ENCODE measurements at regions not wholly inside any gene's neighbourhood (a gene's known extent, or its start where the extent isn't known, plus 50 kb on each side); places are given as distances from the start of the nearest gene placed in this dataset.

DNA sequence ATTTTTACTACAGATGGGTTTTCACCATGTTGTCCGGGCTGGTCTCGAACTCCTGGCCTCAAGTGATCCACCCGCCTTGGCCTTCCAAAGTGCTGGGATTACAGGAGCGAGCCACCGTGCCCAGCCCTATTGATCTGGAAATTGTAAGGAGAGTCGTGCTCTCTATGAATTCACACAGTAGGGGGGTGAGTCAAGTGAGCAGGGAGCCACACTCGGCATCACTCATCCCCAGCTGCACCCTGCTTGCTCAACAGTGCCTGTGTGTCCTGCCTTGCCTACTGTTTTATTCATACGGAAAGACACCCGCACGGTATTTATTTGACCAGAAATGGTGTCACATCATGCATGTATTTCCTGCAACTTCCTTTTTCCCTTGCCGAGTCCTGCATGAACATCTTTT is 157.2 kb upstream of the FOXF1 start:
- TF ChIP-seq, protein P1, sequence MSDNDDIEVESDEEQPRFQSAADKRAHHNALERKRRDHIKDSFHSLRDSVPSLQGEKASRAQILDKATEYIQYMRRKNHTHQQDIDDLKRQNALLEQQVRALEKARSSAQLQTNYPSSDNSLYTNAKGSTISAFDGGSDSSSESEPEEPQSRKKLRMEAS (IDR thresholded peaks at IDR 0.05): no peak
- TF ChIP-seq RAD21 (IDR thresholded peaks at IDR 0.05; ENCODE audit: low read depth): no peak
- TF ChIP-seq YY1 (IDR thresholded peaks at IDR 0.05; ENCODE audit: low read depth): no peak
- no peak for TF ChIP-seq TCF12 (IDR thresholded peaks at IDR 0.05; ENCODE audit: low read depth)
- TF ChIP-seq REST (IDR thresholded peaks at IDR 0.05; ENCODE audit: low read depth): no peak
- no peak for TF ChIP-seq EGR1 (IDR thresholded peaks at IDR 0.05)
- TF ChIP-seq ZBTB7A (IDR thresholded peaks at IDR 0.05; ENCODE audit: low read depth): no peak
- TF ChIP-seq CREB1 (IDR thresholded peaks at IDR 0.05; ENCODE audit: low read depth): no peak
- TF ChIP-seq USF1 (IDR thresholded peaks at IDR 0.05): no peak
- no peak for TF ChIP-seq CEBPB (IDR thresholded peaks at IDR 0.05)
- TF ChIP-seq EP300 (IDR thresholded peaks at IDR 0.05; ENCODE audit: borderline replicate concordance): no peak
- TF ChIP-seq TAF1 (IDR thresholded peaks at IDR 0.05; ENCODE audit: low read depth): no peak
- TF ChIP-seq NFIC (IDR thresholded peaks at IDR 0.05): no peak
- TF ChIP-seq TEAD4 (IDR thresholded peaks at IDR 0.05): no peak
- TF ChIP-seq FOXM1 (IDR thresholded peaks at IDR 0.05; ENCODE audit: borderline replicate concordance, low read depth): no peak

DNA sequence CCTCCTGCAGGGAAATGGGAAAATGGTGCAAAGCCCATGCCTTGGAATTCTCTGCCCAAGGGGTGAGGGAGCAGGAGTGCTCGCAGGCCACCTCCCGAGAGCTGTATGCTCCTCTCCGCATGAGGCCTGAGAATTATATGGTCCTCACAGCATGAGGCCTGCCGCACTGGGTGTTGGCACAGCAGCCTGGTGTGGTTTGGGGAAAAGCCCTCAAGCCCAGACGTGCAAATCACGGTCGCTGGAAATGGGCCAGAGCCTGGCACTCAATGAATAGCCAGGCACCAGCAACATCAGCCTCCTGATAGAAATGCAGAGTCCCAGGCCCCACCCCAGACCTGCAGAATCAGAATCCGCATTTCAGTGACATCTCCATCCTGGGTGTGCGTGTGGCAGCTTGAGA is 156.4 kb upstream of the FOXF1 start:
- TF ChIP-seq YY1 (IDR thresholded peaks at IDR 0.05; ENCODE audit: low read depth) (no peak), TCF12 (IDR thresholded peaks at IDR 0.05; ENCODE audit: low read depth) (no peak), CREB1 (IDR thresholded peaks at IDR 0.05; ENCODE audit: low read depth) (no peak), REST (IDR thresholded peaks at IDR 0.05; ENCODE audit: low read depth) (no peak), CEBPB (IDR thresholded peaks at IDR 0.05) (no peak), FOXM1 (IDR thresholded peaks at IDR 0.05; ENCODE audit: borderline replicate concordance, low read depth) (no peak), TAF1 (IDR thresholded peaks at IDR 0.05; ENCODE audit: low read depth) (no peak), TEAD4 (IDR thresholded peaks at IDR 0.05) (no peak), RAD21 (IDR thresholded peaks at IDR 0.05; ENCODE audit: low read depth) (no peak), EGR1 (IDR thresholded peaks at IDR 0.05) (no peak), ZBTB7A (IDR thresholded peaks at IDR 0.05; ENCODE audit: low read depth) (no peak), USF1 (IDR thresholded peaks at IDR 0.05) (no peak), NFIC (IDR thresholded peaks at IDR 0.05) (no peak), EP300 (IDR thresholded peaks at IDR 0.05; ENCODE audit: borderline replicate concordance) (no peak)
- TF ChIP-seq, protein P1 (IDR thresholded peaks at IDR 0.05): no peak

DNA sequence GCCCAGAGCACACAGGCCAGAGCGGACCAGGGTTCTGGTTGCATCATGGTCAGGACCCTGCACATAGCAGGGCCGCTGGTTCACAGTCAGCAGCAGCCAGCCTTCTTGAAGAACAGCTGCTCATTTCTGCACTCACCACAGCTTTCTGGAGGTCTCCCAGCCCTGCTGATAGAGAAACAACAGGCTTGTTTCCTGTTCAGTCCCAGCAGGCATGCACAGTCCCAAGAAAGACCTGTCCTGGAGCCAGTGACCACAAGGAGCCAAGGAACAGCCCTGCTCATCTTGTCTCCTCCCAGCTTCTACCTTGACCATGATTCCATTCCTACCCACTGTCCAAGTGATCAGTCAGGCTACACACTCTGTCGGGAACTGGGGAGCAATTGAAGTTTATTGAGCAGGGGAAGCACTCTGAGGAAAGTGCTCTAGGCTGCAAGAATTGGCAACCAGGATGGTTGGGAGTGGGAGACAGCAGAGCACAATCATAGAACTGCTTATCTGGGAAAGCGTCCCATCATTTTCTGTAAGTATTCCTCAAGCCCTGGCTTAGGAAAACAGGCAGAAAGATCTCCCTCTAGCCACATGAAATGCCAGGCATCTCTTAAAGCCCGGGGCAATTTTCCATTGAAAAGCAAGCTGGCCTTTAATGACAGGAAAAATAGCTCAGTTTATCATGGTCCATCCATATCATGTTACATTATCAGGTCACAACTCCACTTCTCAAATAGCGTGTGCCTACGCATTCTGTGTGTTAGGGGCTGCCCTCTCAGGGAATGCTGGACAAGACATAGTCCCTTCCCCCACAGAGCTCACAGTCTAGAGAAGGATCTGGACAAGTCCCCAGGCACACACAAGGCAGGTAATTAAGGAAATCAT is 155.4 kb upstream of the FOXF1 start:
- TF ChIP-seq TEAD4 (IDR thresholded peaks at IDR 0.05) (no peak), EP300 (IDR thresholded peaks at IDR 0.05; ENCODE audit: borderline replicate concordance) (no peak), CREB1 (IDR thresholded peaks at IDR 0.05; ENCODE audit: low read depth) (no peak), TCF12 (IDR thresholded peaks at IDR 0.05; ENCODE audit: low read depth) (no peak), RAD21 (IDR thresholded peaks at IDR 0.05; ENCODE audit: low read depth) (no peak), FOXM1 (IDR thresholded peaks at IDR 0.05; ENCODE audit: borderline replicate concordance, low read depth) (no peak), CEBPB (IDR thresholded peaks at IDR 0.05) (no peak), NFIC (IDR thresholded peaks at IDR 0.05) (no peak), ZBTB7A (IDR thresholded peaks at IDR 0.05; ENCODE audit: low read depth) (no peak)
- TF ChIP-seq, protein P1 (IDR thresholded peaks at IDR 0.05): no peak

- TF ChIP-seq USF1 (IDR thresholded peaks at IDR 0.05): no peak
- TF ChIP-seq, protein P1 (IDR thresholded peaks at IDR 0.05): no peak
- TF ChIP-seq TAF1 (IDR thresholded peaks at IDR 0.05; ENCODE audit: low read depth): no peak
- TF ChIP-seq TCF12 (IDR thresholded peaks at IDR 0.05; ENCODE audit: low read depth): no peak
- no peak for TF ChIP-seq CEBPB (IDR thresholded peaks at IDR 0.05)
- TF ChIP-seq EP300 (IDR thresholded peaks at IDR 0.05; ENCODE audit: borderline replicate concordance): no peak
- TF ChIP-seq RAD21 (IDR thresholded peaks at IDR 0.05; ENCODE audit: low read depth): no peak
- TF ChIP-seq CREB1 (IDR thresholded peaks at IDR 0.05; ENCODE audit: low read depth): no peak
- no peak for TF ChIP-seq ZBTB7A (IDR thresholded peaks at IDR 0.05; ENCODE audit: low read depth)
- TF ChIP-seq NFIC (IDR thresholded peaks at IDR 0.05): no peak
- no peak for TF ChIP-seq TEAD4 (IDR thresholded peaks at IDR 0.05)
- TF ChIP-seq EGR1 (IDR thresholded peaks at IDR 0.05): no peak
- TF ChIP-seq FOXM1 (IDR thresholded peaks at IDR 0.05; ENCODE audit: borderline replicate concordance, low read depth): no peak
- no peak for TF ChIP-seq YY1 (IDR thresholded peaks at IDR 0.05; ENCODE audit: low read depth)
- TF ChIP-seq REST (IDR thresholded peaks at IDR 0.05; ENCODE audit: low read depth): no peak
Observed at GRCh38 chr16:86355531-86355930, 154.8 kb upstream of the FOXF1 start.

All from Ishikawa (cell line).